NCI-H2029 (cell line): ENCODE measurements at regions not wholly inside any gene's neighbourhood (a gene's known extent, or its start where the extent isn't known, plus 50 kb on each side); places are given as distances from the start of the nearest gene placed in this dataset.

Experiments used
- DNase-seq: peaks from one replicate; lab custom pipeline; 2025; lab: John Stamatoyannopoulos, UW

- no peak for DNase-seq
These were observed 489.6 kb downstream of the BMP2 start for GRCh38 chr20:7257099-7257498.

GRCh38 chr20:7257692-7258466 lies 490.4 kb downstream of the BMP2 start:
- DNase-seq, result no peak

- DNase-seq, result no peak
These were observed 495.3 kb downstream of the BMP2 start for GRCh38 chr20:7262803-7263202.

- DNase-seq, result no peak
These were observed 496.7 kb downstream of the BMP2 start for GRCh38 chr20:7264137-7264536.

- DNase-seq, result no peak
These were observed 502.0 kb downstream of the BMP2 start for GRCh38 chr20:7269452-7269851.

- no peak for DNase-seq
These were observed 505.0 kb downstream of the BMP2 start for GRCh38 chr20:7272512-7272911.

- no peak for DNase-seq
These were observed 507.4 kb downstream of the BMP2 start for GRCh38 chr20:7274870-7275269.

- DNase-seq, result no peak
These were observed 508.3 kb downstream of the BMP2 start for GRCh38 chr20:7275645-7276237.

GRCh38 chr20:7285918-7286556 lies 518.6 kb downstream of the BMP2 start:
- peak; percentile 70 for DNase-seq

- DNase-seq, result no peak
These were observed 523.9 kb downstream of the BMP2 start for GRCh38 chr20:7291323-7291943.

GRCh38 chr20:7291946-7292345 lies 524.5 kb downstream of the BMP2 start:
- no peak for DNase-seq

- DNase-seq, result no peak
These were observed 527.4 kb downstream of the BMP2 start for GRCh38 chr20:7294816-7295360.

- DNase-seq, result no peak
These were observed 534.3 kb downstream of the BMP2 start for GRCh38 chr20:7301807-7302206.

- DNase-seq, result no peak
These were observed 534.8 kb downstream of the BMP2 start for GRCh38 chr20:7302250-7302649.

- no peak for DNase-seq
These were observed 538.5 kb downstream of the BMP2 start for GRCh38 chr20:7305976-7306375.

- DNase-seq, result no peak
These were observed 540.7 kb downstream of the BMP2 start for GRCh38 chr20:7308163-7308562.

- no peak for DNase-seq
These were observed 545.6 kb downstream of the BMP2 start for GRCh38 chr20:7313047-7313446.

- no peak for DNase-seq
These were observed 556.5 kb downstream of the BMP2 start for GRCh38 chr20:7323957-7324356.

GRCh38 chr20:7327810-7328209 lies 560.3 kb downstream of the BMP2 start:
- no peak for DNase-seq

- DNase-seq, result no peak
These were observed 563.4 kb downstream of the BMP2 start for GRCh38 chr20:7330850-7331249.

- DNase-seq, result no peak
These were observed 564.7 kb downstream of the BMP2 start for GRCh38 chr20:7332169-7332568.

GRCh38 chr20:7333841-7334240 lies 566.4 kb downstream of the BMP2 start:
- DNase-seq, result no peak

- DNase-seq, result no peak
These were observed 578.5 kb downstream of the BMP2 start for GRCh38 chr20:7346026-7346425.
